Left lung (tissue), 4 donors: ENCODE measurements at regions not wholly inside any gene's neighbourhood (a gene's known extent, or its start where the extent isn't known, plus 50 kb on each side); places are given as distances from the start of the nearest gene placed in this dataset.

Source experiments
- ATAC-seq: fragments of 200-7000 bp; cut with Tn5 transposase; one replicate; pipeline ENCODE4 v1.9.1; 2020; ENCODE audit warnings: moderate library complexity
- DNase-seq, 4 donors: peaks; one replicate each; pipeline ENCODE4 v3.0.0-alpha.2; 2013 to 2020
- H3K27ac ChIP-seq, 2 donors: fragments of 200-600 bp; sonication (generic) in 1 of 2; one replicate each; pipeline versions ENCODE4 v1.5.0 to v1.8.0; 2020 to 2021
- H3K27me3 ChIP-seq, 2 donors: fragments of 200-600 bp; sonication (generic) in 1 of 2; one replicate each; pipeline versions ENCODE4 v1.5.0 to v1.8.0; 2020 to 2021
- H3K36me3 ChIP-seq, 2 donors: fragments of 200-600 bp; sonication (generic) in 1 of 2; one replicate each; pipeline versions ENCODE4 v1.5.0 to v1.8.0; 2020 to 2021
- H3K4me1 ChIP-seq, 2 donors: fragments of 200-600 bp; one replicate each; pipeline ENCODE4 v1.8.0; 2021
- H3K4me3 ChIP-seq, 2 donors: fragments of 200-600 bp; sonication (generic) in 1 of 2; one replicate each; pipeline versions ENCODE4 v1.5.0 to v1.8.0; 2020 to 2021; ENCODE audit warnings: mild to moderate bottlenecking in 1 of 2
- H3K9me3 ChIP-seq, 2 donors: fragments of 200-600 bp; sonication (generic) in 1 of 2; one replicate each; pipeline versions ENCODE4 v1.5.0 to v1.8.0; 2020 to 2021
- intact Hi-C, 2 donors: fragments of 100-400 bp; cut with DNase I; formaldehyde crosslinking; loops; one replicate each; pipeline versions ENCODE4 v1.11.2 to v1.14.2; 2022
- TF ChIP-seq, protein P1 (sequence below), 2 donors: fragments of 200-600 bp; sonication (generic) in 1 of 2; IDR thresholded peaks; one replicate each; pipeline versions ENCODE4 v1.5.0 to v1.8.0; 2021; ENCODE audit warnings: antibody characterized with exemption in 2 of 2
- donor health status: DM: no; HTN: yes; CAD: no.
- donor health status: DM: no; HTN: no; CAD: no.

DNA sequence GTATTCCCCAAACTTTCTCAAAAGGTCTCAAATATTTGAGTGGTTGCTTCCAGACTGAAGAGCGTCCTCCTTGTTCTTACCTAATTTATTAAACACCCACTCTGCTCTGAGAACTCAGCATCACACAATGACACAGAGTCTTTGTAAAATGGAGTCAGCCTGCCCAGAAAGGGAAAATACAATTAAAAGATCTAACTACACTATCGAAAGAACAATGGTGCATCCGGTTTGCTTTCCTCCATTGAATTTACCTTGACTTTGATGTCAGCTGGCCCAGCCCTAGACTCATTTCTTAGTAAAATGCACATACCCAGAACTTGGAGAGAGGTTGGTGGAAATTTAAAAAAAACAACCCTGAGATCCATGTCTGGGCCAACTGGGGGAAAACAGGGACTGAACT, 120.7 kb upstream of the SERP2 start:
- DNase-seq (no peak), ATAC-seq (no peak)
- Histone ChIP-seq H3K4me1 (peaks cover 0 to 6% of the 10 kb centered on the region in 2 donors), H3K27ac (no peak overlapping the region), H3K27me3 (no peaks in the 10 kb centered on the region), H3K4me3 (no peak overlapping the region), H3K36me3 (no peaks in the 10 kb centered on the region), H3K9me3 (no peaks in the 10 kb centered on the region)
- intact Hi-C loops, result no loop called here
- TF ChIP-seq, protein P1, sequence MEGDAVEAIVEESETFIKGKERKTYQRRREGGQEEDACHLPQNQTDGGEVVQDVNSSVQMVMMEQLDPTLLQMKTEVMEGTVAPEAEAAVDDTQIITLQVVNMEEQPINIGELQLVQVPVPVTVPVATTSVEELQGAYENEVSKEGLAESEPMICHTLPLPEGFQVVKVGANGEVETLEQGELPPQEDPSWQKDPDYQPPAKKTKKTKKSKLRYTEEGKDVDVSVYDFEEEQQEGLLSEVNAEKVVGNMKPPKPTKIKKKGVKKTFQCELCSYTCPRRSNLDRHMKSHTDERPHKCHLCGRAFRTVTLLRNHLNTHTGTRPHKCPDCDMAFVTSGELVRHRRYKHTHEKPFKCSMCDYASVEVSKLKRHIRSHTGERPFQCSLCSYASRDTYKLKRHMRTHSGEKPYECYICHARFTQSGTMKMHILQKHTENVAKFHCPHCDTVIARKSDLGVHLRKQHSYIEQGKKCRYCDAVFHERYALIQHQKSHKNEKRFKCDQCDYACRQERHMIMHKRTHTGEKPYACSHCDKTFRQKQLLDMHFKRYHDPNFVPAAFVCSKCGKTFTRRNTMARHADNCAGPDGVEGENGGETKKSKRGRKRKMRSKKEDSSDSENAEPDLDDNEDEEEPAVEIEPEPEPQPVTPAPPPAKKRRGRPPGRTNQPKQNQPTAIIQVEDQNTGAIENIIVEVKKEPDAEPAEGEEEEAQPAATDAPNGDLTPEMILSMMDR (IDR thresholded peaks at IDR 0.05), result no peak

DNA sequence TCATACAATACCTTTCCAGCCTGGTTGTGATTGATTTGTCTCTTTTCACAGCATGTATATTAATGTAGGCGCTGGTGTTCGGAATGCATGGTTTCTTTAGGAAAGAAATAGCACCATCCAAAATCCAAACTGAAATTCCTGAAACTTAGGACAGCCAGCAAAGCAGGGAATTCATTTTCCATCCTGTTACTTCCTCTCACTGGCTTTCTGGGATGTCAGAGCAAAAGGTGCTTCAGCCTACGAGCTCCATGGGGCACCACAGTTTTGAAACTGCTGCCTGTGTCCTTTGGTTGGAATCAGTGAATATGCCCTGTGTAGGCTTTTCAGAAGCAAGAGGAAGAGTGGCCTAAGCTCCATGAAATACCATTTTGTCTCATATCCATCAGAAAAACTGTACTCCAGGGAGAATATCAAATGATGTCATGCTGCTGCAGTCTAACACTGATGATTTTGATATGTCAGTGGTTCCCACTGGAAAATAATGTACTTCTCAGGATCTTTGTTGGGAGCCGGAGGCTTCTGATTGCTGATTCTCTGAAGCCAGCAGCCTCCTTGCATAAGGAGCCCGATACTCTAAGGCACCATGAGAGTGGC, 117.8 kb upstream of the SERP2 start:
- Histone ChIP-seq H3K27ac (no peak overlapping the region), H3K4me1 (peaks cover under 1 to 21% of the 10 kb centered on the region in 2 donors), H3K4me3 (no peak overlapping the region), H3K9me3 (no peaks in the 10 kb centered on the region), H3K36me3 (no peaks in the 10 kb centered on the region), H3K27me3 (no peaks in the 10 kb centered on the region)
- intact Hi-C loops, result no loop called here
- DNase-seq, result no peak
- ATAC-seq, result no peak
- TF ChIP-seq, protein P1 (IDR thresholded peaks at IDR 0.05), result no peak

DNA sequence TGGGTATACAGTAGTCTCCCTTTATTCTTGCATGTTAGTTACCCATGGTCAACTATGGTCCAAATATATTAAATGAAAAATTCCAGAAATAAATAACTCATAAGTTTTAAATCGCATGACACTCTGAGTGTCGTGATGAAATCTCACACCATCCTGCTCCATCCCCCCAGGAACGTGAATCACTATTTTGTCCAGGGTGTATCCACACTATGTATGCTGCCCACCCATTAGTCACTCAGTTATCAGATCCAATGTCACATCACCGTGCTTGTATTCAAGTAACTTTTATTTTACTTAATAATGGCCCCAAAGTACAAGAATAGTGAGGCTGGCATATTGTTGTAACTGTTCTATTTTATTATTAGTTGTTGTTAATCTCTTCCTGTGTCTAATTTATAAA, 115.8 kb upstream of the SERP2 start:
- no peaks in the 10 kb centered on the region for H3K9me3 ChIP-seq
- intact Hi-C loops, result no loop called here
- TF ChIP-seq, protein P1 (IDR thresholded peaks at IDR 0.05), result no peak
- no peak overlapping the region for H3K27ac ChIP-seq
- H3K27me3 ChIP-seq, result no peaks in the 10 kb centered on the region
- H3K36me3 ChIP-seq, result no peaks in the 10 kb centered on the region
- DNase-seq, result no peak
- H3K4me3 ChIP-seq, result no peak overlapping the region
- peaks cover 0 to 21% of the 10 kb centered on the region in 2 donors for H3K4me1 ChIP-seq
- no peak for ATAC-seq

GRCh38 chr13:44259045-44260027, 114.3 kb upstream of the SERP2 start:
- TF ChIP-seq, protein P1 (IDR thresholded peaks at IDR 0.05), result no peak
- DNase-seq, result peak in 1 of 4 donors; percentile 68

DNA sequence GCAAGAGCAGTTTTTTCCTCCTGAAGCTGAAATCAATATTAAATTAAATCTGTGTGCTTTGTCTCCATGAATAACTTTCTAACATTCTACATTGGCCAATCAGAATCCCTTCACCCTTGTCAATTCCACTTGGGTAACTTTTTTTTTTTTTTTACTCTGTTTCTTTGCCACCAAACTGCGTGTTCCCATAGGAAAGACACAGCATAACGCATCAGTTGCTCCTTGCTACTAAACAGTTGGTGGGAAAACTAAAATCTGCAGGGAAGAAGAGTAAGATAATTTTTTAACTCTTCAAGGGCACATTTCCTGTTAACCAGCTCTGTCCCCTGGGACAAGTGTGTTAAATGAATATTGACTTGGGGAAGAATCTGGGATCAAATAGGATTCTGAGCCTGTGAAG, 113.3 kb upstream of the SERP2 start:
- Histone ChIP-seq H3K27me3 (no peaks in the 10 kb centered on the region), H3K27ac (no peak overlapping the region)
- ATAC-seq, result no peak

More at GRCh38 chr13:44259045-44260027, 114.3 kb upstream of the SERP2 start:
- H3K36me3 ChIP-seq, result no peaks in the 10 kb centered on the region
- H3K4me3 ChIP-seq, result no peak overlapping the region
- no peaks in the 10 kb centered on the region for H3K9me3 ChIP-seq
- H3K4me1 ChIP-seq, result peaks cover 0 to 21% of the 10 kb centered on the region in 2 donors
- no peaks in the 10 kb centered on the region for H3K27me3 ChIP-seq
- intact Hi-C loops, result no loop called here
- ATAC-seq, result peak; percentile 85
- peak overlapping the region in 1 of 2 donors; percentile 69 for H3K27ac ChIP-seq

More for the DNA sequence above, 113.3 kb upstream of the SERP2 start:
- intact Hi-C loops, result no loop called here
- Histone ChIP-seq H3K4me3 (no peak overlapping the region), H3K9me3 (no peaks in the 10 kb centered on the region), H3K4me1 (peaks cover 0 to 21% of the 10 kb centered on the region in 2 donors), H3K36me3 (no peaks in the 10 kb centered on the region)
- TF ChIP-seq, protein P1 (IDR thresholded peaks at IDR 0.05), result no peak
- DNase-seq, result no peak
